Calu3 (cell line): ENCODE measurements at regions not wholly inside any gene's neighbourhood (a gene's known extent, or its start where the extent isn't known, plus 50 kb on each side); places are given as distances from the start of the nearest gene placed in this dataset.

Experiments
- BruUV-seq: library from RNA; stranded (reverse); fragments of 400-500 nt; replicated peaks from 2 replicates; lab custom pipeline; 2021; lab: Mats Ljungman, UMichigan
- CTCF ChIA-PET: fragments of 300-600 bp; sonication (Branson Sonifier 250); formaldehyde crosslinking; loops from one replicate; lab custom pipeline; 2022; ENCODE audit warnings: antibody characterized with exemption; lab: Charles Lee
- DNase-seq: peaks from one replicate; pipeline ENCODE4 v3.0.0; 2022
- H3K27ac Mint-ChIP-seq: one replicate; pipeline ENCODE4 v1.8.0; 2022; ENCODE audit warnings: mixed read lengths; ENCODE audit not compliant: unreplicated experiment
- H3K27me3 Mint-ChIP-seq: one replicate; pipeline ENCODE4 v1.8.0; 2022; ENCODE audit warnings: mixed read lengths; ENCODE audit not compliant: unreplicated experiment
- H3K36me3 Mint-ChIP-seq: one replicate; pipeline ENCODE4 v1.8.0; 2022; ENCODE audit warnings: mild to moderate bottlenecking, moderate library complexity, mixed read lengths; ENCODE audit not compliant: insufficient read depth, unreplicated experiment
- H3K4me1 Mint-ChIP-seq: one replicate; pipeline ENCODE4 v1.8.0; 2022; ENCODE audit warnings: mild to moderate bottlenecking, low read depth, mixed read lengths; ENCODE audit not compliant: unreplicated experiment
- H3K4me3 Mint-ChIP-seq: one replicate; pipeline ENCODE4 v1.8.0; 2022; ENCODE audit warnings: mild to moderate bottlenecking, low read depth, moderate library complexity, mixed read lengths; ENCODE audit not compliant: unreplicated experiment
- H3K9me3 Mint-ChIP-seq: one replicate; pipeline ENCODE4 v1.8.0; 2022; ENCODE audit warnings: low read depth, mixed read lengths; ENCODE audit not compliant: unreplicated experiment
- CTCF ChIP-seq: fragments of 200-600 bp; IDR thresholded peaks from one replicate; pipeline ENCODE4 v1.8.0; 2022; ENCODE audit warnings: antibody characterized with exemption; ENCODE audit not compliant: unreplicated experiment
- intact Hi-C: fragments of 100-400 bp; cut with micrococcal nuclease; formaldehyde crosslinking; loops from one replicate; pipeline ENCODE4 v1.10.0; 2022; ENCODE audit not compliant: unreplicated experiment

DNA sequence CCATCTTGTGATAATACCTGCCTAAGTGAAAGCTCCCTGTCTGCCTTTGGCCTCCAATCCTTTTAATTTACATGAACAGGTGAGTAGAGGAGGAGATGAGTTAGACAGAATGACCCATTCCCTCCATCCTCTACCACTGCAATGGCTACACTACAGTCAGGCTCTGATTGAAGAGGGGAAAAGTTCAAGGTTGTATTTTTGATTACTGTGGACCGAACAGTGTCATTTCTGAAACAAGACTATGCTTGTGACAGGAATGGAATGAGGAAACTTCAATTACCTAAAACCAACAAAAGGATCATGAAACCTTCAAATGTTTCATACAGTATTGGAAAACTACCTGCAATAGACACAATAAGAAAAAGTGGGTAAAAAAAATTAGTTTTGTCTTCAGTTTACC is 85.5 kb upstream of the GBE1 start:
- no TSS peak for BruUV-seq
- TF ChIP-seq CTCF, result no peak
- H3K36me3 Mint-ChIP-seq, result no peaks in the 10 kb centered on the region

GRCh38 chr3:81841540-81841939 is 80.1 kb upstream of the GBE1 start:
- intact Hi-C loops, result no loop called here
- Mint-ChIP-seq H3K36me3 (no peaks in the 10 kb centered on the region), H3K27ac (no peak overlapping the region), H3K9me3 (no peaks in the 10 kb centered on the region), H3K4me1 (no peaks in the 10 kb centered on the region), H3K27me3 (no peaks in the 10 kb centered on the region), H3K4me3 (no peak overlapping the region)
- no TSS peak for BruUV-seq
- no peak for DNase-seq
- no peak for TF ChIP-seq CTCF
- CTCF ChIA-PET, result no interaction called here

More for the DNA sequence above, 85.5 kb upstream of the GBE1 start:
- Mint-ChIP-seq H3K27me3 (no peaks in the 10 kb centered on the region), H3K27ac (no peak overlapping the region), H3K9me3 (no peaks in the 10 kb centered on the region), H3K4me1 (no peaks in the 10 kb centered on the region), H3K4me3 (no peak overlapping the region)
- intact Hi-C loops, result no loop called here
- no peak for DNase-seq
- CTCF ChIA-PET, result no interaction called here

- DNase-seq, result no peak
- Mint-ChIP-seq H3K27ac (no peak overlapping the region), H3K4me3 (no peak overlapping the region), H3K27me3 (no peaks in the 10 kb centered on the region), H3K9me3 (no peaks in the 10 kb centered on the region), H3K4me1 (no peaks in the 10 kb centered on the region), H3K36me3 (no peaks in the 10 kb centered on the region)
- CTCF ChIA-PET, result no interaction called here
- BruUV-seq, result no TSS peak
- TF ChIP-seq CTCF, result no peak
- intact Hi-C loops, result no loop called here
Observed at GRCh38 chr3:81839504-81840094, 78.2 kb upstream of the GBE1 start.

- H3K4me3 Mint-ChIP-seq, result no peak overlapping the region
- H3K4me1 Mint-ChIP-seq, result no peaks in the 10 kb centered on the region
- no peaks in the 10 kb centered on the region for H3K27me3 Mint-ChIP-seq
- no peaks in the 10 kb centered on the region for H3K9me3 Mint-ChIP-seq
- intact Hi-C loops, result no loop called here
- DNase-seq, result no peak
- CTCF ChIA-PET, result no interaction called here
- no peak for TF ChIP-seq CTCF
- no TSS peak for BruUV-seq
- H3K27ac Mint-ChIP-seq, result no peak overlapping the region
- no peaks in the 10 kb centered on the region for H3K36me3 Mint-ChIP-seq
Observed at GRCh38 chr3:81838457-81838856, 77.0 kb upstream of the GBE1 start.
